ENCODE measurements at regions not wholly inside any gene's neighbourhood (a gene's known extent, or its start where the extent isn't known, plus 50 kb on each side); places are given as distances from the start of the nearest gene placed in this dataset.

GRCh38 chr1:222275001-222275728 lies 272.7 kb downstream of the HHIPL2 start:
- no peaks in the 10 kb centered on the region for H3K36me3 ChIP-seq (ENCODE audit: insufficient read depth, low read length)
- no peaks in the 10 kb centered on the region for H3K27me3 ChIP-seq (ENCODE audit: insufficient read depth, low read depth, low read length)
- H3K4me2 ChIP-seq (ENCODE audit: low read length), result no peak overlapping the region
- no peaks in the 10 kb centered on the region for H3K9me2 ChIP-seq (ENCODE audit: insufficient read depth, low read length)
- TF ChIP-seq MXI1 (conservative IDR thresholded peaks at IDR 0.05; ENCODE audit: poor library complexity, severe bottlenecking) (no peak), SMC3 (conservative IDR thresholded peaks at IDR 0.05; ENCODE audit: poor library complexity) (no peak), EP300 (conservative IDR thresholded peaks at IDR 0.05; ENCODE audit: poor library complexity, severe bottlenecking) (no peak), TAF1 (IDR thresholded peaks at IDR 0.05; ENCODE audit: low read depth) (no peak), POLR2AphosphoS5 (IDR thresholded peaks at IDR 0.05) (no peak), REST (IDR thresholded peaks at IDR 0.05; ENCODE audit: borderline replicate concordance) (no peak), CTCF (IDR thresholded peaks at IDR 0.05; ENCODE audit: poor library complexity, severe bottlenecking) (no peak), EZH2 (IDR thresholded peaks at IDR 0.05; ENCODE audit: borderline replicate concordance, insufficient read depth, low read length, poor library complexity, severe bottlenecking) (no peak), RAD21 (conservative IDR thresholded peaks at IDR 0.05) (no peak)
- H3K9me3 ChIP-seq (ENCODE audit: low read length), result no peaks in the 10 kb centered on the region
- H4K20me1 ChIP-seq (ENCODE audit: insufficient read depth), result no peaks in the 10 kb centered on the region
- no peak overlapping the region for H3K9ac ChIP-seq (ENCODE audit: low read length)
- no peak overlapping the region for H3K27ac ChIP-seq (ENCODE audit: low read length)
- H3F3A ChIP-seq (ENCODE audit: insufficient read depth, low read length, poor library complexity, severe bottlenecking), result no peaks in the 10 kb centered on the region
- no peak overlapping the region for H2AFZ ChIP-seq (ENCODE audit: low read depth, low read length)
- H3K4me3 ChIP-seq (ENCODE audit: low read length), result no peak overlapping the region
- no peaks in the 10 kb centered on the region for H3K79me2 ChIP-seq (replicated peaks; ENCODE audit: insufficient read depth, low read length)

GRCh38 chr1:222266223-222267196 lies 281.4 kb downstream of the HHIPL2 start:
- TF ChIP-seq RAD21 (conservative IDR thresholded peaks at IDR 0.05) (no peak), POLR2AphosphoS5 (IDR thresholded peaks at IDR 0.05) (no peak), EP300 (conservative IDR thresholded peaks at IDR 0.05; ENCODE audit: poor library complexity, severe bottlenecking) (no peak), REST (IDR thresholded peaks at IDR 0.05; ENCODE audit: borderline replicate concordance) (no peak), SMC3 (conservative IDR thresholded peaks at IDR 0.05; ENCODE audit: poor library complexity) (no peak), MXI1 (conservative IDR thresholded peaks at IDR 0.05; ENCODE audit: poor library complexity, severe bottlenecking) (no peak), CTCF (IDR thresholded peaks at IDR 0.05; ENCODE audit: poor library complexity, severe bottlenecking) (no peak), TAF1 (IDR thresholded peaks at IDR 0.05; ENCODE audit: low read depth) (no peak), EZH2 (IDR thresholded peaks at IDR 0.05; ENCODE audit: borderline replicate concordance, insufficient read depth, low read length, poor library complexity, severe bottlenecking) (no peak)
- Histone ChIP-seq H3K27me3 (ENCODE audit: insufficient read depth, low read depth, low read length) (no peaks in the 10 kb centered on the region), H3K9ac (ENCODE audit: low read length) (no peak overlapping the region), H3K27ac (ENCODE audit: low read length) (no peak overlapping the region), H3K79me2 (replicated peaks; ENCODE audit: insufficient read depth, low read length) (no peaks in the 10 kb centered on the region), H3K4me2 (ENCODE audit: low read length) (no peak overlapping the region), H3F3A (ENCODE audit: insufficient read depth, low read length, poor library complexity, severe bottlenecking) (no peaks in the 10 kb centered on the region), H3K9me3 (ENCODE audit: low read length) (no peaks in the 10 kb centered on the region), H3K4me3 (ENCODE audit: low read length) (no peak overlapping the region), H2AFZ (ENCODE audit: low read depth, low read length) (no peak overlapping the region), H3K36me3 (ENCODE audit: insufficient read depth, low read length) (no peaks in the 10 kb centered on the region), H3K9me2 (ENCODE audit: insufficient read depth, low read length) (no peaks in the 10 kb centered on the region), H4K20me1 (ENCODE audit: insufficient read depth) (no peaks in the 10 kb centered on the region)

All from neural cell (in vitro differentiated cells).